Colonic mucosa (tissue), 4 donors: ENCODE measurements at regions not wholly inside any gene's neighbourhood (a gene's known extent, or its start where the extent isn't known, plus 50 kb on each side); places are given as distances from the start of the nearest gene placed in this dataset.

ENCODE experiments used
- DNase-seq: peaks from one replicate; pipeline ENCODE4 v3.0.0-alpha.2; 2020
- H3K27ac ChIP-seq: fragments of 200-600 bp; one replicate; pipeline ENCODE4 v1.8.0; 2021
- H3K27me3 ChIP-seq: fragments of 200-600 bp; one replicate; pipeline ENCODE4 v1.8.0; 2021
- H3K36me3 ChIP-seq: fragments of 200-600 bp; one replicate; pipeline ENCODE4 v1.8.0; 2021
- H3K4me1 ChIP-seq: fragments of 200-600 bp; one replicate; pipeline ENCODE4 v1.8.0; 2021; ENCODE audit warnings: mild to moderate bottlenecking
- H3K4me3 ChIP-seq: fragments of 200-600 bp; one replicate; pipeline ENCODE4 v1.8.0; 2021
- H3K9ac ChIP-seq, 2 donors: one replicate each; pipeline ENCODE4 v1.7.0; 2013; ENCODE audit warnings: control low read depth in 2 of 2, low read depth in 2 of 2, low read length in 2 of 2
- H3K9me3 ChIP-seq: fragments of 200-600 bp; one replicate; pipeline ENCODE4 v1.8.0; 2021
- CTCF ChIP-seq: fragments of 200-600 bp; IDR thresholded peaks from one replicate; pipeline ENCODE4 v1.8.0; 2022; ENCODE audit warnings: antibody characterized with exemption, mild to moderate bottlenecking
- intact Hi-C: fragments of 100-400 bp; cut with DNase I; formaldehyde crosslinking; loops from one replicate; pipeline ENCODE4 v1.14.1; 2022
- donor health status: healthy.
- donor health status: DM: no; HTN: no; CAD: no.
- donor health status: DM: no; HTN: no; CAD: no.

- Histone ChIP-seq H3K4me3 (no peak overlapping the region), H3K9me3 (no peaks in the 10 kb centered on the region), H3K36me3 (no peaks in the 10 kb centered on the region), H3K4me1 (no peaks in the 10 kb centered on the region), H3K27me3 (no peaks in the 10 kb centered on the region), H3K27ac (no peak overlapping the region), H3K9ac (no peak overlapping the region)
- no peak for DNase-seq
- intact Hi-C loops, result no loop called here
- no peak for TF ChIP-seq CTCF
Measured at GRCh38 chrX:125627676-125628075, 308.0 kb downstream of the TEX13C start.

GRCh38 chrX:125628435-125628834 lies 308.8 kb downstream of the TEX13C start:
- no peak for DNase-seq
- Histone ChIP-seq H3K4me3 (no peak overlapping the region), H3K36me3 (no peaks in the 10 kb centered on the region), H3K27me3 (no peaks in the 10 kb centered on the region), H3K9ac (no peak overlapping the region), H3K4me1 (no peaks in the 10 kb centered on the region), H3K9me3 (no peaks in the 10 kb centered on the region), H3K27ac (no peak overlapping the region)
- TF ChIP-seq CTCF, result no peak
- intact Hi-C loops, result no loop called here

- Histone ChIP-seq H3K9me3 (no peaks in the 10 kb centered on the region), H3K4me3 (no peak overlapping the region), H3K36me3 (no peaks in the 10 kb centered on the region), H3K27me3 (no peaks in the 10 kb centered on the region), H3K27ac (no peak overlapping the region), H3K4me1 (no peaks in the 10 kb centered on the region), H3K9ac (no peak overlapping the region)
- intact Hi-C loops, result no loop called here
- DNase-seq, result no peak
- TF ChIP-seq CTCF, result no peak
Measured at GRCh38 chrX:125641405-125641804, 321.7 kb downstream of the TEX13C start.

DNA sequence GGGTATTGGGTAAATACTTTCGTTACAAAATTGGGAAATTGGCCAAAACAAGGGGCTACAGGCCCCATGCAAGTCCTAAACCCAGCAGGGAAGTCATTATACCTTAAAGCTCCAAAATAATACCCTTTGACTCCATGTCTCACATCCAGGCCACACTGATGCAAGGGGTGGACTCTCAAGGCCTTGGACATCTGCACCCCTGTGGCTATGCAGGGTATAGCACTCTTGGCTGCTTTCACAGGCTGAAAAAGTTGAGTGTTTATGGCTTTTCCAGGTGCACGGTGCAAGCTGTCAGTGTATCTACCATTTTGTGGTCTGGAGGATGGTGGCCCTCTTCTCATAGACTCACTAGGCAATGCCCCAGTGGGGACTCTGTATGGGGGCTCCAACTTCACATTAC lies 326.5 kb downstream of the TEX13C start:
- no peak for TF ChIP-seq CTCF
- Histone ChIP-seq H3K9me3 (no peaks in the 10 kb centered on the region), H3K27me3 (no peaks in the 10 kb centered on the region), H3K4me3 (no peak overlapping the region), H3K36me3 (no peaks in the 10 kb centered on the region), H3K4me1 (no peaks in the 10 kb centered on the region), H3K27ac (no peak overlapping the region), H3K9ac (no peak overlapping the region)
- DNase-seq, result no peak
- intact Hi-C loops, result no loop called here

- no peak for TF ChIP-seq CTCF
Measured at GRCh38 chrX:125651426-125651825, 331.8 kb downstream of the TEX13C start.

DNA sequence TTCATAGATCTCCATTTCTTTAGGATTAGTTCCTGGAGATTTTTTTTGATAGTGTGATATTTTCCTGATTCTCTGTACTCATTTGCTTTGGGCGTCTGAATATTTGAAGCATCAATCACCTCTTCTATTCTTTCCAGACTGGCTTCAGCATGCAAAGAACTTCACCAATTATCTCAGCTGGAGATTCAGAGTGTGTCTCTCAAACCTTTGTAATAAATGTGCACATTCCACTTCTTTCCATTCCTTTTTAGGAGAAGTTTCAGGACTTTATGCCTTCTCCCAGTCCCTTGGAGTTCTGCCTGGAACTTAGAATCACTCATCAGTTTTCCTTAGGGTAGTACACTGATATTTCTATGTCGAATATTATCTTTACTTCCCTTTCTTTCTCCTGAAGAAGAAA lies 334.8 kb downstream of the TEX13C start:
- Histone ChIP-seq H3K9me3 (no peaks in the 10 kb centered on the region), H3K4me1 (no peaks in the 10 kb centered on the region), H3K9ac (no peak overlapping the region), H3K27me3 (no peaks in the 10 kb centered on the region), H3K4me3 (no peak overlapping the region), H3K27ac (no peak overlapping the region), H3K36me3 (no peaks in the 10 kb centered on the region)
- intact Hi-C loops, result no loop called here
- DNase-seq, result no peak
- TF ChIP-seq CTCF, result no peak

More at GRCh38 chrX:125651426-125651825, 331.8 kb downstream of the TEX13C start:
- H3K27ac ChIP-seq, result no peak overlapping the region
- no peak overlapping the region for H3K4me3 ChIP-seq
- no peak overlapping the region for H3K9ac ChIP-seq
- no peaks in the 10 kb centered on the region for H3K27me3 ChIP-seq
- H3K9me3 ChIP-seq, result no peaks in the 10 kb centered on the region
- no peaks in the 10 kb centered on the region for H3K4me1 ChIP-seq
- no peak for DNase-seq
- intact Hi-C loops, result no loop called here
- H3K36me3 ChIP-seq, result no peaks in the 10 kb centered on the region
